ENCODE measurements at regions not wholly inside any gene's neighbourhood (a gene's known extent, or its start where the extent isn't known, plus 50 kb on each side); places are given as distances from the start of the nearest gene placed in this dataset.

GRCh38 chr21:24308183-24308582 lies 1299.1 kb downstream of the MRPL39 start:
- peaks cover 21% of the 10 kb centered on the region for H3K9me3 Mint-ChIP-seq
- H3K36me3 Mint-ChIP-seq (ENCODE audit: low read depth) = no peaks in the 10 kb centered on the region
- H3K4me1 Mint-ChIP-seq = no peaks in the 10 kb centered on the region
- no peak overlapping the region for H3K27ac Mint-ChIP-seq
- H3K4me3 Mint-ChIP-seq = no peak overlapping the region
- TF ChIP-seq CTCF (IDR thresholded peaks at IDR 0.05; ENCODE audit: unreplicated experiment in 3 of 3) = no peak
- H3K27me3 Mint-ChIP-seq (ENCODE audit: low read depth) = no peaks in the 10 kb centered on the region

GRCh38 chr21:24302400-24302799 lies 1304.9 kb downstream of the MRPL39 start:
- Mint-ChIP-seq H3K27me3 (ENCODE audit: low read depth) (no peaks in the 10 kb centered on the region), H3K9me3 (peaks cover 3% of the 10 kb centered on the region), H3K27ac (no peak overlapping the region), H3K4me3 (no peak overlapping the region), H3K4me1 (no peaks in the 10 kb centered on the region), H3K36me3 (ENCODE audit: low read depth) (no peaks in the 10 kb centered on the region)
- no peak for TF ChIP-seq CTCF (IDR thresholded peaks at IDR 0.05; ENCODE audit: unreplicated experiment in 3 of 3)

- Mint-ChIP-seq H3K4me1 (no peaks in the 10 kb centered on the region), H3K36me3 (ENCODE audit: low read depth) (no peaks in the 10 kb centered on the region), H3K9me3 (peaks cover 3% of the 10 kb centered on the region), H3K27me3 (ENCODE audit: low read depth) (no peaks in the 10 kb centered on the region), H3K27ac (no peak overlapping the region), H3K4me3 (no peak overlapping the region)
- no peak for TF ChIP-seq CTCF (IDR thresholded peaks at IDR 0.05; ENCODE audit: unreplicated experiment in 3 of 3)
Measured at GRCh38 chr21:24298040-24298439, 1309.2 kb downstream of the MRPL39 start.

GRCh38 chr21:24294171-24294570 lies 1313.1 kb downstream of the MRPL39 start:
- H3K27ac Mint-ChIP-seq = no peak overlapping the region
- no peaks in the 10 kb centered on the region for H3K27me3 Mint-ChIP-seq (ENCODE audit: low read depth)
- no peak for TF ChIP-seq CTCF (IDR thresholded peaks at IDR 0.05; ENCODE audit: unreplicated experiment in 3 of 3)
- H3K9me3 Mint-ChIP-seq = peaks cover 3% of the 10 kb centered on the region
- H3K4me1 Mint-ChIP-seq = no peaks in the 10 kb centered on the region
- H3K36me3 Mint-ChIP-seq (ENCODE audit: low read depth) = no peaks in the 10 kb centered on the region
- no peak overlapping the region for H3K4me3 Mint-ChIP-seq

- H3K4me3 Mint-ChIP-seq = no peak overlapping the region
- TF ChIP-seq CTCF (IDR thresholded peaks at IDR 0.05; ENCODE audit: unreplicated experiment in 3 of 3) = no peak
- no peaks in the 10 kb centered on the region for H3K4me1 Mint-ChIP-seq
- H3K27ac Mint-ChIP-seq = no peak overlapping the region
- H3K9me3 Mint-ChIP-seq = peaks cover 3% of the 10 kb centered on the region
- no peaks in the 10 kb centered on the region for H3K27me3 Mint-ChIP-seq (ENCODE audit: low read depth)
- H3K36me3 Mint-ChIP-seq (ENCODE audit: low read depth) = no peaks in the 10 kb centered on the region
Measured at GRCh38 chr21:24290151-24290833, 1317.0 kb downstream of the MRPL39 start.

- H3K27me3 Mint-ChIP-seq (ENCODE audit: low read depth) = no peaks in the 10 kb centered on the region
- TF ChIP-seq CTCF (IDR thresholded peaks at IDR 0.05; ENCODE audit: unreplicated experiment in 3 of 3) = no peak
- no peaks in the 10 kb centered on the region for H3K4me1 Mint-ChIP-seq
- no peaks in the 10 kb centered on the region for H3K36me3 Mint-ChIP-seq (ENCODE audit: low read depth)
- H3K4me3 Mint-ChIP-seq = no peak overlapping the region
- H3K27ac Mint-ChIP-seq = no peak overlapping the region
- peaks cover 3% of the 10 kb centered on the region for H3K9me3 Mint-ChIP-seq
Measured at GRCh38 chr21:24289539-24289938, 1317.7 kb downstream of the MRPL39 start.

Measured in nephron (organoid).